Adrenal gland (tissue), 9 donors: ENCODE measurements at regions not wholly inside any gene's neighbourhood (a gene's known extent, or its start where the extent isn't known, plus 50 kb on each side); places are given as distances from the start of the nearest gene placed in this dataset.

ENCODE experiments used
- DNase-seq, 7 donors: peaks; one replicate each; pipeline ENCODE4 v3.0.0-alpha.2; 2019 to 2020
- H3K27ac ChIP-seq, 5 donors: fragments of 200-600 bp; sonication (generic) in 4 of 5; 1 replicate in 3 of 5; 2 replicates in 2 of 5; pipeline versions ENCODE4 v1.5.1 to v1.8.0; 2016 to 2020; ENCODE audit warnings: mild to moderate bottlenecking in 1 of 5
- H3K27me3 ChIP-seq: fragments of 200-600 bp; 2 replicates; pipeline ENCODE4 v1.8.0; 2021
- H3K36me3 ChIP-seq, 2 donors: fragments of 200-600 bp; replicated peaks in 1 of 2; 1 replicate in 1 of 2; 2 replicates in 1 of 2; pipeline versions ENCODE4 v1.5.1 to v1.8.0; 2018 to 2022
- H3K4me1 ChIP-seq, 2 donors: fragments of 200-600 bp; replicated peaks in 1 of 2; 1 replicate in 1 of 2; 2 replicates in 1 of 2; pipeline versions ENCODE4 v1.5.1 to v1.8.0; 2018 to 2021
- H3K4me3 ChIP-seq, 4 donors: fragments of 200-600 bp; sonication (generic) in 3 of 4; one replicate each; pipeline ENCODE4 v1.5.1; 2016 to 2018
- H3K9me3 ChIP-seq, 3 donors: fragments of 200-600 bp; sonication (generic) in 1 of 3; replicated peaks in 1 of 3; 1 replicate in 2 of 3; 2 replicates in 1 of 3; pipeline versions ENCODE4 v1.5.1 to v1.8.0; 2016 to 2021
- POLR2A ChIP-seq, 2 donors: fragments of 450-650 bp; IDR thresholded peaks; one replicate each; pipeline ENCODE4 v1.6.1; 2017; ENCODE audit warnings: antibody characterized with exemption in 2 of 2, mild to moderate bottlenecking in 2 of 2, moderate library complexity in 1 of 2
- WGBS, 4 donors: extraction: QIAGEN DNeasy Blood & Tissue Kit in 2 of 4; methylation state at CpG; one replicate each; pipeline versions ENCODE4 v1.1.5 to v1.1.7; 2013 to 2017; 5-methylcytosine and 5-hydroxymethylcytosine counted together
- intact Hi-C, 2 donors: fragments of 100-400 bp; cut with DNase I; formaldehyde crosslinking; loops; one replicate each; pipeline versions ENCODE4 v1.14.1 to v1.15.0; 2022 to 2023
- TF ChIP-seq, protein P1 (sequence below), 6 experiments: fragments of 450-650 bp in 4 of 6; fragments of 200-600 bp in 2 of 6; sonication (generic) in 1 of 6; IDR thresholded peaks; 1 replicate in 5 of 6; 2 replicates in 1 of 6; pipeline versions ENCODE4 v1.5.1 to v1.8.0; 2016 to 2021; ENCODE audit warnings: antibody characterized with exemption in 6 of 6, mild to moderate bottlenecking in 2 of 6, moderate library complexity in 1 of 6
- donor health status: healthy with polysubstance abuse.
- donor health status: Bipolar disorder and iron deficiency.
- donor health status: DM: yes; HTN: yes; CAD: no.
- donor health status: DM: no; HTN: no; CAD: no.
- donor health status: DM: no; HTN: no; CAD: no.

DNA sequence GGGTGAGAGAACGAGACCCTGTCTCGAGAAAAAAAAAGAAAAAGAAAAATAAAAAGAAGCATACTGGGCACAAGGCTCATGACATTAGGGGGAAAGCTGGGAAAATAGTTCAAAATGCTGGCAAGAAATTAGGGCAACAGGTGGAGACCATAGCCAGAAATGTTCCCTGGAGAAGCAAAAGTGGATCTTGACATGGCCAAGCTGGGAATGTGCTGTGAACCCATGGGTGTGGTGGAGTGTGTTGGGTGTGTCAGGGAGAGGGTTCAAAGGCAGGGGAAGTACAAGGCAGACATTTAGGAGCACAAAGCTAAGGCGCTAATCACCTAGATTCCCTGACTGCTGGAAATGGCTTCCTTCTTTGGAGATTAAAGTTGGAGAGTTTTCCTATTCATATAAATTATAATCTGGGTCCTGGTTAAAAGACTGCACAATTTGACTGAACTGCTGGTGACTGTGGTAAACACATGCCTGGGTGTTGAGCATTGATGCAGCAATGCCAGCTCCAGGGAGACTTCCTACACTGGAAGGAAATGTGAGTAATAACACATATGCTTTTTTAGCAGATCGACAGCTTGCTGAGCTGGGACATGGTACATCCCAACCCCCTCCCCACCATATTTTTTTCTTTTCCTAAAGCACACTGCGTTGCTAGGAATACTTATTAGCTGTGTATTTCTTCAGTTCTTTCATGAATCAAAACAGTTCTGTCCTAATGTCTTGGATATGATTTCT, 70.1 kb upstream of the ARHGAP21 start:
- Histone ChIP-seq H3K36me3 (no peaks in the 10 kb centered on the region), H3K27ac (no peak overlapping the region), H3K4me3 (no peak overlapping the region), H3K27me3 (no peaks in the 10 kb centered on the region), H3K9me3 (no peaks in the 10 kb centered on the region), H3K4me1 (no peaks in the 10 kb centered on the region)
- 79 to 89% (median 83%) methylated on average over 5 of the region's 5 CpGs for WGBS, 4 donors
- no peak for DNase-seq
- TF ChIP-seq, protein P1, sequence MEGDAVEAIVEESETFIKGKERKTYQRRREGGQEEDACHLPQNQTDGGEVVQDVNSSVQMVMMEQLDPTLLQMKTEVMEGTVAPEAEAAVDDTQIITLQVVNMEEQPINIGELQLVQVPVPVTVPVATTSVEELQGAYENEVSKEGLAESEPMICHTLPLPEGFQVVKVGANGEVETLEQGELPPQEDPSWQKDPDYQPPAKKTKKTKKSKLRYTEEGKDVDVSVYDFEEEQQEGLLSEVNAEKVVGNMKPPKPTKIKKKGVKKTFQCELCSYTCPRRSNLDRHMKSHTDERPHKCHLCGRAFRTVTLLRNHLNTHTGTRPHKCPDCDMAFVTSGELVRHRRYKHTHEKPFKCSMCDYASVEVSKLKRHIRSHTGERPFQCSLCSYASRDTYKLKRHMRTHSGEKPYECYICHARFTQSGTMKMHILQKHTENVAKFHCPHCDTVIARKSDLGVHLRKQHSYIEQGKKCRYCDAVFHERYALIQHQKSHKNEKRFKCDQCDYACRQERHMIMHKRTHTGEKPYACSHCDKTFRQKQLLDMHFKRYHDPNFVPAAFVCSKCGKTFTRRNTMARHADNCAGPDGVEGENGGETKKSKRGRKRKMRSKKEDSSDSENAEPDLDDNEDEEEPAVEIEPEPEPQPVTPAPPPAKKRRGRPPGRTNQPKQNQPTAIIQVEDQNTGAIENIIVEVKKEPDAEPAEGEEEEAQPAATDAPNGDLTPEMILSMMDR (IDR thresholded peaks at IDR 0.05), result no peak
- TF ChIP-seq POLR2A (IDR thresholded peaks at IDR 0.05), result no peak
- intact Hi-C loops, result no loop called here

DNA sequence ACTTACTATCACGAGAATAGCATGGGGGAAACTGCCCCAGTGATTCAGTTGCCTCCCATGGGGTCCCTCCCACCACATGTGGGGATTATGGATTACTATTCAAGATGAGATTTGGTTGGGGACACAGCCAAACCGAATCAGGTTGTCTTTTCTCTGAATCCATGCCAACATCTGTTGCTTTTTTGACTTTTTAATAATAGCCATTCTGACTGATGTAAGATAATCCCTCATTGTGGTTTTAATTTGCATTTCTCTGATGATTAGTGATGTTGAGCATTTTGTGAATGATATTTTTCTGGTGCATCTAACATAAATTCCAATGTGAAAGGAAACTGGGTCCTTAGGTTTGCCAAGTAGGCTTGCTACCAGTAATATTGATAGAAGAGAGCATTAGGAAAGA, 69.0 kb upstream of the ARHGAP21 start:
- H3K9me3 ChIP-seq, result no peaks in the 10 kb centered on the region
- intact Hi-C loops, result no loop called here
- no peak for DNase-seq
- no peaks in the 10 kb centered on the region for H3K27me3 ChIP-seq
- TF ChIP-seq, protein P1 (IDR thresholded peaks at IDR 0.05), result no peak
- TF ChIP-seq POLR2A (IDR thresholded peaks at IDR 0.05), result no peak
- no peak overlapping the region for H3K4me3 ChIP-seq
- H3K36me3 ChIP-seq, result no peaks in the 10 kb centered on the region
- no peak overlapping the region for H3K27ac ChIP-seq
- H3K4me1 ChIP-seq, result no peaks in the 10 kb centered on the region
- WGBS, 4 donors, result 68 to 86% (median 78%) methylated on average over 2 of the region's 2 CpGs

DNA sequence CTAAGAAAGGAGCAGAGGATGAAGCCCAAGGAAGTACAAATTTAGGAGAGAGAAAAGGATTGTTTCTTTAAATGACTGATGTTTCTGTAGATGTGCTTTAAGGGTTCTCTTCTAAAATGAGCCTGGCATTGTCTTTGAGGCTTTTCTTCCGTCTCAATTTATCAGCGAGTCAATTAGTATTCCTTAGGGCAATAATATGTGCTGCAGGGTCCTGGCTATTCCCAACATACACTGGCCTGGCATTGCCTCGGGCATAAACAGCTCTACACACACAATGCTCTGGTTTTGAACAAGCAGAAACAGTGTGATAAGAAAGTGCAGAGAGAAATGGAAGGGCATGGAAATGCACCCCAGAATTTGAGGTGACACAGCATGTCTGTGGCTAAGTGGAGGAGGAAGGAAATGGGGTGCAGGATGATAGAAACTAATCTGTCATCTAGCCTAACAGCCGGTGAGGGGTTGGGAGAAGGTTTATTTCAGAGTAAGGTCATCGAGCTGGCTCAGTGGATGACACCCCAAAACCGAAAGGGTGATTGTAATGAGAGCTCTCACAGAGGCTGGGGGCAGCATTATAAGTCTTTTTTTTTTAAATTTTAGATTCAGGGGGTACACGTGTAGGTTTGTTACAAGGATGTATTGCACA, 67.5 kb upstream of the ARHGAP21 start:
- H3K27ac ChIP-seq, result peak overlapping the region in 1 of 5 donors; percentile 26
- no peaks in the 10 kb centered on the region for H3K4me1 ChIP-seq
- H3K27me3 ChIP-seq, result no peaks in the 10 kb centered on the region
- TF ChIP-seq, protein P1 (IDR thresholded peaks at IDR 0.05), result no peak
- no peak for TF ChIP-seq POLR2A (IDR thresholded peaks at IDR 0.05)
- intact Hi-C loops, result no loop called here
- WGBS, 4 donors, result 75 to 78% (median 78%) methylated on average over 7 of the region's 7 CpGs
- peak in 1 of 7 donors; percentile 56 for DNase-seq
- no peaks in the 10 kb centered on the region for H3K36me3 ChIP-seq
- H3K9me3 ChIP-seq, result no peaks in the 10 kb centered on the region
- no peak overlapping the region for H3K4me3 ChIP-seq

DNA sequence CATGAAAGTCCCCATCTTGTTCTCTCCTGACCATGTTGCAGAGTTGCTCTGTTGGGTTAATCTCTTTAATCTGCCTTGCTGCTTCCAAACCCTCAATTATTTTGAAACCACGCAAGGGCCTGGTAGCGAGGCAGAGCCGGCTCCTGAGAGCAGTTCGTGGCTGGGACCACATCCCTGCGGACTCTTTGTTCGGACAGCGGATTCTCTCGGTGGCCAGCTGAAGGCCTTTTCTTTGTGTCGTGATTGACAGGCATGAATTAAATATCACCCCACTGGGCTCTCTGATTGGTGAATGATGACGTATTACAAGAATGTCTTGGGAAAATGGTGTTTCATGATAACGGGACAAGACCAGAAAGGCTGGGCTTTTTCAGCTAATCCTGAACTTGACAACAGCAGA, 66.9 kb upstream of the ARHGAP21 start:
- TF ChIP-seq, protein P1 (IDR thresholded peaks at IDR 0.05), result no peak
- TF ChIP-seq POLR2A (IDR thresholded peaks at IDR 0.05), result no peak
- DNase-seq, result no peak
- 82 to 92% (median 87%) methylated on average over 11 of the region's 11 CpGs for WGBS, 4 donors
- Histone ChIP-seq H3K4me3 (no peak overlapping the region), H3K27me3 (no peaks in the 10 kb centered on the region), H3K9me3 (no peaks in the 10 kb centered on the region), H3K27ac (peak overlapping the region in 1 of 5 donors; percentile 26), H3K36me3 (no peaks in the 10 kb centered on the region), H3K4me1 (no peaks in the 10 kb centered on the region)
- intact Hi-C loops, result no loop called here
